Duodenal mucosa (tissue), 2 donors: ENCODE measurements at regions not wholly inside any gene's neighbourhood (a gene's known extent, or its start where the extent isn't known, plus 50 kb on each side); places are given as distances from the start of the nearest gene placed in this dataset.
"Not testable (repeated sequence)": the region's sequence is repeated elsewhere in the genome, so short reads cannot be mapped to it uniquely, and the experiment has no call there.

ENCODE experiments used
- H3K27ac ChIP-seq: one replicate; pipeline ENCODE4 v1.7.0; 2013; ENCODE audit warnings: low read depth, low read length
- H3K27me3 ChIP-seq, 2 donors: one replicate each; pipeline ENCODE4 v1.7.0; 2013; ENCODE audit warnings: low read length in 2 of 2, control low read depth in 1 of 2; ENCODE audit not compliant: insufficient read depth in 2 of 2, control insufficient read depth in 1 of 2
- H3K36me3 ChIP-seq, 2 donors: one replicate each; pipeline ENCODE4 v1.7.0; 2013; ENCODE audit warnings: low read length in 2 of 2, control low read depth in 1 of 2; ENCODE audit not compliant: insufficient read depth in 2 of 2, control insufficient read depth in 1 of 2
- H3K4me1 ChIP-seq, 2 donors: one replicate each; pipeline ENCODE4 v1.7.0; 2013; ENCODE audit warnings: low read length in 2 of 2, control low read depth in 1 of 2; ENCODE audit not compliant: insufficient read depth in 2 of 2, control insufficient read depth in 1 of 2
- H3K4me3 ChIP-seq, 2 donors: one replicate each; pipeline ENCODE4 v1.7.0; 2013; ENCODE audit warnings: low read length in 2 of 2, low read depth in 1 of 2
- H3K9ac ChIP-seq, 2 donors: one replicate each; pipeline ENCODE4 v1.7.0; 2013; ENCODE audit warnings: low read length in 2 of 2, low read depth in 1 of 2
- H3K9me3 ChIP-seq, 2 donors: one replicate each; pipeline ENCODE4 v1.7.0; 2013; ENCODE audit warnings: low read length in 2 of 2, control low read depth in 1 of 2; ENCODE audit not compliant: control insufficient read depth in 1 of 2

DNA sequence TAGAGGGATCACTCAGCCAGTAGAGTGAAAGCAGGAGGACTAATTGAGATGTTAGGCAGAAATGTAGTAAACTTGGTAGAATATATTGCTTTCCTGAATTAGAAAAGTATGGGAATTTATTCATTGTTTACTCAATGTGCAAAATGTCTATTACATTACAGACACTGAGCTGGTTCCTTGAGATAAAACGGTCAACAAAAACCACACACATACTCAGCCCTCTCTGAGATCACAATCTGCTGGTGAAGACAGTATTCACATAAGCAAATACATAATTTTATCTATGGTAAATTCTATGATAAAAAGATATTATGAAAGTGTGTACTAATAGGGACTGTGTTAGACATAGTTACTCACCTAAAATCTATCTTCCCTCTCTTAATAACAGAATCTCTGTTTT, 833.5 kb downstream of the KCNA4 start:
- H3K36me3 ChIP-seq: no peaks in the 10 kb centered on the region
- no peaks in the 10 kb centered on the region for H3K9me3 ChIP-seq
- no peak overlapping the region for H3K4me3 ChIP-seq
- H3K4me1 ChIP-seq: no peaks in the 10 kb centered on the region
- no peak overlapping the region for H3K9ac ChIP-seq
- H3K27me3 ChIP-seq: no peaks in the 10 kb centered on the region
- H3K27ac ChIP-seq: no peak overlapping the region

DNA sequence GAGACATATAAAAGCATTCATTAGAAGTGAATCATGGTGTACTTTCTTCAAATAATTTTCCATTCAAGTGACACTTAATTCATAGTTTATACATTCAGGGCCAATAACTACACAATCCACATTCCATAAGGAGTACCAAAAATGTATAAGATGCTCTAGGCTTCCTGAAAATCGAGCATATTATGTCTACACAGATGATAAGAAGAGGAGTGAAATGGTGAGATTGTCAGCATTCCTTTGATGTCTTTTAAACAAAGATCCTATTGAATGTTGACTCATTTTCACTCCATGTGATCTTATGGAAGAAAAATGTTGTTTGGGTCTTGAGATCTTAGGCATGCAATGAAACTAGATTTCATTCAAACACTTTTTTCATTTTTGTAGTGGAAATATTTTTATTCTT, 843.2 kb downstream of the KCNA4 start:
- Histone ChIP-seq H3K4me3 (no peak overlapping the region), H3K4me1 (no peaks in the 10 kb centered on the region), H3K36me3 (no peaks in the 10 kb centered on the region), H3K27me3 (no peaks in the 10 kb centered on the region), H3K9ac (no peak overlapping the region), H3K27ac (no peak overlapping the region), H3K9me3 (no peaks in the 10 kb centered on the region)

GRCh38 chr11:29171360-29171950, 845.4 kb downstream of the KCNA4 start:
- Histone ChIP-seq H3K9ac (no peak overlapping the region), H3K36me3 (no peaks in the 10 kb centered on the region), H3K27ac (no peak overlapping the region), H3K4me3 (no peak overlapping the region), H3K9me3 (no peaks in the 10 kb centered on the region), H3K4me1 (no peaks in the 10 kb centered on the region), H3K27me3 (no peaks in the 10 kb centered on the region)

DNA sequence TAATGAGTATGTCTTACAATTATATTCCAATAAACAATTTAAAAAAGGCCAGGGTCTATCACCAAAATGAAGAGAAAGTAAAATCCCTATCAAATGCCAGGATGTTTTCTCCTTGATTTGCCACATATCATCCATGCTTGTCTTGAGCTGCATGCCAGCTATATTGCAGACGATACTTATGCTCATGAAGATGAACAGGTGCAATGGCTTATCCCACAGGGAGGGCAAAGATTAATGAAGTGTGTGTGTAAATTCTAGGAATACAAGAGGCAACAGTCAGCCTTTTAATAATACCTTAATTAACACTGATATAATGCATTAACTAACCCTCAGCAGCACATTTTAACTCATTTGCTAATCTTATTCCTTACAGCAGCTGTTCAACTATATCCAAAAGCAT, 850.5 kb downstream of the KCNA4 start:
- Histone ChIP-seq H3K9ac (no peak overlapping the region), H3K27ac (no peak overlapping the region), H3K27me3 (no peaks in the 10 kb centered on the region), H3K4me1 (no peaks in the 10 kb centered on the region), H3K9me3 (no peaks in the 10 kb centered on the region), H3K36me3 (no peaks in the 10 kb centered on the region), H3K4me3 (no peak overlapping the region)

DNA sequence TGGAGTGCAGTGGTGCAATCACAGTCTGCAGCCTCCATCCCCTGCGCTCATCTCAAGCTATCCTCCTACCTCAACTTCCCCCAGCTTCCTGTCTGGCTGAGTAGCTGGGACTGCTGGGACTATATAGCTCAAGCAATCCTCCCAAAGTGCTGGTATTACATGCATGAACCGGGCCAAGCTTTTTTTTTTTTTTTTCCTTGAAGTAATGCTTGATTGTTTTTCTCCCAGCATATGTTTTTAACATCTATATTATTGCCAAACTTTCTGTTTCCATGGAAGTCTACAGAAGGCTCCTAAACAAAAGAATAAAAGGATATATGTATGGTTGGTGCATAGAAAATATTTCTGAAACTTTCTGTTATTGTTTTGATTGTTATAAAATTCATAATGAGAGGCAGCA, 853.6 kb downstream of the KCNA4 start:
- H3K36me3 ChIP-seq: no peaks in the 10 kb centered on the region
- H3K9me3 ChIP-seq: no peaks in the 10 kb centered on the region
- no peak overlapping the region for H3K4me3 ChIP-seq
- H3K4me1 ChIP-seq: no peaks in the 10 kb centered on the region
- H3K27me3 ChIP-seq: no peaks in the 10 kb centered on the region
- H3K27ac ChIP-seq: no peak overlapping the region
- H3K9ac ChIP-seq: no peak overlapping the region

- H3K9me3 ChIP-seq: no peaks in the 10 kb centered on the region
- no peaks in the 10 kb centered on the region for H3K36me3 ChIP-seq
- H3K9ac ChIP-seq: no peak overlapping the region
- H3K4me3 ChIP-seq: no peak overlapping the region
- no peaks in the 10 kb centered on the region for H3K4me1 ChIP-seq
- no peaks in the 10 kb centered on the region for H3K27me3 ChIP-seq
- H3K27ac ChIP-seq: no peak overlapping the region
These were observed 854.3 kb downstream of the KCNA4 start for GRCh38 chr11:29162491-29162890.

DNA sequence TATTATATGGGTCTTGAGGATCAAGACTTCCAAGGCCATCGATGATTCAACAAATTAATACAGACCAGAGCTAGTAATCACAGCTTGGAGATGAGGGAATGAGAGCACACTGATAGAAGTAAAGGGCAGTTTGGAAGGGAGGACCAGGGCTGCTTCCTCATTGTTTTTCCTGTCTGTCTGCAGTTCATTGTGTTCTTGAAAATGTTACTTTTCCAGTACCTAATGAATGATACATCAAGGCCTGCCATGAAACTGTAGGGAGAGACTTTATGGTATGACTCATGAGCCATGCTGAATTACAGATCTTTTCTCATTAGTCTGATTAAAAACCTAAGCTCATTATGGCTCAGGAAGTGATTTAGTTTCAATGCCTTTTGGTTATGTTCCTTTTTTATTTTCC, 855.6 kb downstream of the KCNA4 start:
- Histone ChIP-seq H3K9ac (no peak overlapping the region), H3K27ac (no peak overlapping the region), H3K4me3 (no peak overlapping the region), H3K4me1 (no peaks in the 10 kb centered on the region), H3K36me3 (no peaks in the 10 kb centered on the region), H3K27me3 (no peaks in the 10 kb centered on the region), H3K9me3 (no peaks in the 10 kb centered on the region)

DNA sequence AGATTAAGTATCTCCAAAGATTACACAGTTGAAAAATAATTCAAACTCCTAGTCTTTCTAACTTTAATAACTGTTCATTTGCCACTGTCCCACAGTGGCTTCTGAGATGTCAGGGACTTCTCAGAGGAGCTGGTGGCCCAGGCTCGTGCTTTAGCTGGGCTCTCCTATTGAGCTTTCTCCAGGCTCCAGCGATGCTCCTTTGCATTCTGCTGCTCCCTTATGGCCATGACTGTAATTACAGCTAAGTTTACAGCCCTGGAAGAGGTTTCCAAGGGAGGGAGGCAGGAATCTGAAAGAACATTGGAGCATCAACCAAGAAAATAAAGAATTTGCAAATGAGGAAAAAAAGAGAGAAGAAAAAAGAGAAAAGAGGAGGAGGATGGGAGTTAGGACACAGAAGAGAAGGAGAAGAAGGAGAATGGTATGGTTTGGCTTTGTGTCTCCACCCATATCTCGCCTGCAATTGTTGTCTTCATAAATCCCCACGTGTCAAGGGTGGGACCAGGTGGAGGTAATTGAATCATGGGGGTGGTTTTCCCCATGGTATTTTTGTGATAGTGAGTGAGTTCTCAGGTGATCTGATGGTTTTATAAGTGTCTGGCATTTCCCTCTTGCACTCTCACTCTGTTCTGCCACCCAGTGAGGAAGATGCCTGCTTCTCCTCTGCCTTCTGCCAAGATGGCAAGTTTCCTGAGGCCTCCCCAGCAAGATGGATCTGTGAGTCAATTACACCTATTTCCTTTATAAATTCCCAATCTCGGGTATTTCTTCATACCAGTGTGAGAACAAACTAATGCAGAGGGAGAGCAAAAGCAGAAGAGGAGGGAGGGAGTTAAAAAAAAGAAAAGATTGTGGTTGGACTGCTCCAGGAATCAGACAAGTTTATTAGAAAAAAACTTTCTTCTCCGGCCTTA, 857.0 kb downstream of the KCNA4 start:
- Histone ChIP-seq H3K27ac (no peak overlapping the region), H3K9me3 (no peaks in the 10 kb centered on the region), H3K4me3 (no peak overlapping the region), H3K27me3 (no peaks in the 10 kb centered on the region), H3K4me1 (no peaks in the 10 kb centered on the region), H3K9ac (no peak overlapping the region), H3K36me3 (no peaks in the 10 kb centered on the region)

- H3K27me3 ChIP-seq: no peaks in the 10 kb centered on the region
- H3K4me1 ChIP-seq: no peaks in the 10 kb centered on the region
- no peak overlapping the region for H3K27ac ChIP-seq
These were observed 863.8 kb downstream of the KCNA4 start for GRCh38 chr11:29153078-29153477.

GRCh38 chr11:29142573-29142972, 874.3 kb downstream of the KCNA4 start:
- H3K36me3 ChIP-seq, H3K27me3 ChIP-seq, H3K4me1 ChIP-seq, H3K9ac ChIP-seq, H3K27ac ChIP-seq, H3K4me3 ChIP-seq, H3K9me3 ChIP-seq: not testable (repeated sequence)

More at GRCh38 chr11:29153078-29153477, 863.8 kb downstream of the KCNA4 start:
- Histone ChIP-seq H3K36me3 (no peaks in the 10 kb centered on the region), H3K9me3 (no peaks in the 10 kb centered on the region), H3K4me3 (no peak overlapping the region), H3K9ac (no peak overlapping the region)
